ENCODE measurements at regions not wholly inside any gene's neighbourhood (a gene's known extent, or its start where the extent isn't known, plus 50 kb on each side); places are given as distances from the start of the nearest gene placed in this dataset.
A peak's percentile ranks its signal among the peaks of the same experiment; 100 is the strongest.

DNA sequence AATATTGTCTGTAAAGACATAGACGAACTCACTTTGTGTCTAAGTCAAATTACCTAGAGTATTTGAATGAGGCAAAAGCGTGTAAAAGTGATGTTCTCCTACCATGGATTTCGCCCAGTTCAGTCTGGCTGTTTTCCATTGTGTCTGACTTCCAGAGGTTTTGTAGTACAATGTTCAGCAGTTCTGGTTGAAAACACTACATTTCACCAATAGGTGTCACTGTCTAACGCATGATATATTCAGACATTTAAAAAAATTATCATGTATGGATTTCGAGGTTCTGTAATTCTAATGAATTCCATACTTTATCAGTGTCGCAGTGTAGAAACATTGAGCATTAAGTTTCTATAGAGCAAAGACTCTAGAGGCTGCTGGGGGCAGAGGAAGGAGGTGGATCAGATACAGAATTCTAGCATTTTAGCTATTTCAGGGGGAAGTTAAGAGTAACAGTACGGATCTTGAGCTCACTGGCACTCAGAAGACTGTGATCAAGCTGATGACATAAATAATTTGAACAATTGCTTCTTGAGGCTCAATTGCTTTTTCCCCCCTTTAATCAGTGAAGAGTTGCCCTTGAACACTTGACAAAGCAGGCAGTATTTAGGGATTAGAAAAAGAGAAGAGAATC, 196.9 kb upstream of the RHOBTB1 start:
- peak; percentile 82 for DNase-seq (ENCODE audit: low spot score)

DNA sequence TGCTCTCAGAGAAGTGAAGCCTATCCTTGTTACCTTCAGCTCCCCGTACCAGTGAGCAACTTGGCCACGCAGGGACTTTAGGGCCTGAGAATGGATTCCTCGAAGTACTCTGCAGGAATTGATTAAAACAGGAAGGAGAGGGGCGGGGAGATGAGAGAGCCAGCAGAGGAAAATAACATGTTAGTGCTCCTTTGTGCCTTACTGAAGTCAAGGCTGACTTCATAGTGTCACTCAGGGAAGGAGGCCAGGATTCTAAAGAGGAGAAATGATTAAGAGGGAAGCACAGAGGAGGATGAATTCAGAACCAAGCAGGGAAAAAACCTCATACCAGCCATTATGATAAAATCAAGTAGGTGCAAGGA, 195.6 kb upstream of the RHOBTB1 start:
- DNase-seq (ENCODE audit: low spot score) = peak; percentile 12

DNA sequence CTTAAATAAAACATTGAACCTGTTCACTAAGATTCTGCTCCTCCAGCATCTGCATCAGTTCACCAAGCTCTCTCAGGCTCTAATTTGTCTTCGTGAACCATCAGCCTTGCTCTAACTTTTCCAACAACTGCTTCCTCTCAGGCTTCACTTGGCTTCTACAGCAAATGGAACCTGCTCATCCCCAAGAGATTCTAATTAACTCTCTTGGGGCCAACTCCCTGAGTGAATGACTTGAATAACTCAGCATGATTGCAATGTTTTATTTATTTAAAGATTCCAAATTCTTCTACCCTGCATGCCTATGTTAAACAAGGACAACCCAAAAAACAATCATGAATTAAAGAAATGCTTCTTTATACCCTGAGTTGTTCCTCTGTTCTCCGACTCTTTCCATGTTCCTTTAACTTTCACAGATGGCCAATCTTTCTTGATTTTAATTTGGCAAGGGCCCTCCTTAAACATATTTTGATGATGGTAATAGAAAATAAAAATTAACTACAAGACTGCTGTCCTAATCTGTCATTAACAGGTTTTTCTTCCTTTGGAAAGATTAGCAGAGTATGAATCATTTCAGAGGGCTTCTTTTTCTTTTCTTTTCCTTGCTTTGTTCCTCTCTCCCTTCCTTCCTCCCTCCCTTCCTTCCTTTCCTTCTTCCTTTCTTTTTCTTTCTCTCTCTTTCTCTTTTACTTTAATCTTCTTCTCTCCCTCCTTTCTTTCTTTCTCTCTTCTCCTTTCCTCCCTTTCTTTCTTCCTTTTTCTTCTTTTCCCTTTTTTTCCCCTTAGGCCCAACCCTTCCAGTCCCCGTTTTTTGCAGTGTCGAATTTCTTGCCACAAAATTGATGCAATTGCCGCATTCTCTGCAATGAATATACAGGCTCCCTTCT, 195.0 kb upstream of the RHOBTB1 start:
- no peak for DNase-seq (ENCODE audit: low spot score)

DNA sequence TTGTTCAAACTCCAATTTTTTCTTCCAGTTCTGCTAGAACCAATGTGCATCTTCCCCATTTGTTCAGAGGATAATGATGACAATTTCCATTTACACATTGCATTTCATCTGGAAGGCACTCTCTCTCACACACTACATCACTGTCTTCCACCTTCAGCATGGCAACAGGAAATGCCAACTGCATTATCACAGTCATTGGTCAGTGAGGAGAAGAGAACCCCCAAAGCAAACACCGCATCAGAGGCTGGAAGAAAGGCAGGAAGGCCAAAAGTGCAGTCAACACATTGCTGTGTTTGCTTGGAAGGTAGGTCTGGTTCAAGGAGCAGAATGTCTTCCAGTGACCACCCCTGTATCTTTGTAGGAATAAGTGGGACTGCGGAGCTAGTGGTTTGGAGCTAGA, 192.2 kb upstream of the RHOBTB1 start:
- no peak for DNase-seq (ENCODE audit: low spot score)

GRCh38 chr10:61135276-61135721, 191.3 kb upstream of the RHOBTB1 start:
- DNase-seq (ENCODE audit: low spot score) = no peak

DNA sequence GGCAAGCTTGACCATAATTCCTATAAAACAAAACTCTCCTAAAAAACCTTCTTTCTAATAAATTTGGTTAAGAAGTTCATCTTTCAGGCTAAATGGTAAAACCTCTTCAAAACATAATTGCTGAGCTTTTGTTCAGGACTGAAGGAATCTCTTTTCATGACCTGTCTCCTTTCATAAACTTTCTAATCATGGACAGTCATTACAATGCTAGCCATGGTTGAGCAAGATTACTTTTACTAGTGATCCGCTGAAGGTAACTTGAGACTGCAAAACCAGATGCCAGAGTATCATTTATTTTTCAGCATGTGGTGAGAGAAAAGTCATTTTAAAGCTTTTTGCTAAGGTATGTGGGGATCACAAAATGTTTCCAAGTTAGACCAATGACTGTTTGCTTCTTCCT, 186.4 kb upstream of the RHOBTB1 start:
- DNase-seq (ENCODE audit: low spot score) = no peak

DNA sequence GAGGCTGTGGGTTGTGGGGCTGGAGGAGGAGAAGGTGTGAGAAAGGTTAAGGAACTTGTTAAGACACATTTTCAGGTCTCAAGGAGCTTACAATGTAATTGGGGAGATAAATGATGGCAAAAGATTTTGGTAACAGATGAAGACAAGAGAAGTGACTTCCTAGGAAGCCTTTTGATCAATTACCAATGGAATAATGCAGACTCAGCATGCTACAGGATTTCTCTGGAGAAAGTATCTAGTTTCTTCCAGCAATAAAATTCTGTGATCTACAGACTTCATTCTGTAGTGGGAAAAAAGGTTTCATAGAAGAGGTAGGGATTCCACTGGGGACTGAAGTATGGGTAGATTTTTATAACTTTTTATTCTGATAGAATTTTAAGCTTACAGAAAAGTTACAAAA, 184.2 kb upstream of the RHOBTB1 start:
- DNase-seq (ENCODE audit: low spot score) = no peak

GRCh38 chr10:61125560-61126170, 181.7 kb upstream of the RHOBTB1 start:
- DNase-seq (ENCODE audit: low spot score) = no peak

DNA sequence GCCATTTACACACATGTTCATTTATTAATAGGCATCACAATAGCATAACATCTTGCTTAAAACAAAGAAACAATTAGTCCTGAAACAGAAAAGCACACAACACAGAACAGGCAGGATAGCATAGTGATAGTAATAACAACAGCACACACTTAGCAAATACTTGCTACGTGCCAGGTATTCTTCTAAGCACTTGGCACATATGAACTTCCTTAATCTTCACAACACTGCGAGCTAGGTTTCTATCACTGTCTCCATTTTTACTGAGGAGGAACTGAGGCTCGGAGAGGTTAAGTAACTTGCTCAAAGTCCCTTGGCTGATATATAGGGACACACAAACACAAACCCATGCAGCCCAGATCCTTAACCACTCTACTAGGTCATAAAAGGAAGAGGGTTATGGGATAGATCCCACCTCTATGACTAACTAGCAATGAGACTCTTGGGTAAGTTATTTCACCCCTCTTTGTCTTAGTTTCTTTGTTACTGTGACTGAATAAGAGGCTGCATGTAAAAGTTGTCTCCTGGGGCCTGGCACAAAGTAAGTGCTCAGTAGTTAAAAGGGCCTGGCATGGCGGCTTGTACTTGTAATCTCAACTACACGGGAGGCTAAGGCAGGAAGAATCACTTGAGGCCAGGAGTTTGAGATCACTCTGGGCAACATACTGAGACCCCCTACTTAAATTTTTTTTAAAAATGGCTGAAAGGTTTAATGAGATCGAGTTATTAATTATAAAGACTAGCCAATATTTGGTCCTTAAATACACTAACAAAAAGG, 181.0 kb upstream of the RHOBTB1 start:
- no peak for DNase-seq (ENCODE audit: low spot score)

DNA sequence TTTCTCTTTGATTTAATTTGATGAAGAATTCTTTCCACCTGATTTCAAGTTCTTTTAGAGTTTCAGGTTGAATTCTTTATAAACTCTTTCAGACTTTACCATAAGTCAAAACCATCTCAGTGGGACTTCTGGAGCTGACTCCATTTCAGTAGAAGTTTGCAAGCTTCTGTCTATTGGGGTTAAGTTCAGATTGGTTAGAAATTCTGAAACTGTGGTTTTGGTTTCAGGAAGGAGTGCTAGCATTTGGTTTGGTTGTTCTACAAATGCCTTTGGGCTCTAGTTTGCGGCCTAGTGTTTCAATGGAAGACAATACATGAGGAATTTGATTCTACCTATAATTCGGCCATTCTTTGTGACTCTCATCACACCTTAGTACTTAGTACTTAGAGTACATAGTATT, 176.8 kb upstream of the RHOBTB1 start:
- no peak for DNase-seq (ENCODE audit: low spot score)

- DNase-seq (ENCODE audit: low spot score) = no peak
Measured at GRCh38 chr10:61119573-61119972, 175.6 kb upstream of the RHOBTB1 start.

GRCh38 chr10:61115897-61116296, 171.9 kb upstream of the RHOBTB1 start:
- DNase-seq (ENCODE audit: low spot score) = no peak

DNA sequence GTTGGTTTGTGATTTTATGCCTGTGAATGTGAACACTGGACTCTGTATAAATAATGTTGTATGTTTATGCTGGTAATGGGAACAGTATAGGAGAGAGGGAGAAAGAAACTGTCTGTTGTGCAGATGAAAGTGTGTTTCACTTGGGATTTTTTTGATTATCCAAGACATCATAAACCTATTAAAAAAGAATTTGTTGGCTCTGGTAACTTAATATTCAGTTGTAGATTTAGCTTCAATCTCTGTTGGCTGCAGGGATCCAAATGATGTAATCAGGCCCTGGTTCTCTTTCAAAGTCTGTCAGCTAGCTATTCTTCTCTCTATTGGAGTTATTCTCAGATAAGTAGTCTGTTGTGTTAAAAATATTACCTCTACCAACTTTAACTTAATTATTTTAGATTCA, 168.8 kb upstream of the RHOBTB1 start:
- DNase-seq (ENCODE audit: low spot score) = no peak

GRCh38 chr10:61110936-61111335, 167.0 kb upstream of the RHOBTB1 start:
- no peak for DNase-seq (ENCODE audit: low spot score)

GRCh38 chr10:61110188-61110844, 166.3 kb upstream of the RHOBTB1 start:
- no peak for DNase-seq (ENCODE audit: low spot score)

DNA sequence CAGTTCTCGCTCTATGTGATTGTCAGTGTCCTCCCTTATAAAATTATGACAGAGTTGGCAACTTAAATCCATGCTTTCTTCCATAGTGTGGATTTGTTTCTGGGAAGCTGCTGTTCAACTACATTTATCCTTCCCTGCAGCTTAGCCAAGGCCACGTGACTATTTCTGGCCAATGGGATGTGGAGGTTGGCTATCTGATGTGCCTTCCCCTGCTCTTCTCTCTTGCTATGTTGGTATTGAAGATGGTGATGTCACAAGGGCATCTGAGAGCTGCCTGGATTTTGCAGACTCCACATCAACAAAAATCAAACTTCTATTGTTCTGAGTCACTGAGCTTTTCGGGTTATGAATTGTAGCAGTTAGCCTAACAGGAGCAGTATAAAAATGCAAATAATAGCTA, 164.9 kb upstream of the RHOBTB1 start:
- DNase-seq (ENCODE audit: low spot score) = no peak

DNA sequence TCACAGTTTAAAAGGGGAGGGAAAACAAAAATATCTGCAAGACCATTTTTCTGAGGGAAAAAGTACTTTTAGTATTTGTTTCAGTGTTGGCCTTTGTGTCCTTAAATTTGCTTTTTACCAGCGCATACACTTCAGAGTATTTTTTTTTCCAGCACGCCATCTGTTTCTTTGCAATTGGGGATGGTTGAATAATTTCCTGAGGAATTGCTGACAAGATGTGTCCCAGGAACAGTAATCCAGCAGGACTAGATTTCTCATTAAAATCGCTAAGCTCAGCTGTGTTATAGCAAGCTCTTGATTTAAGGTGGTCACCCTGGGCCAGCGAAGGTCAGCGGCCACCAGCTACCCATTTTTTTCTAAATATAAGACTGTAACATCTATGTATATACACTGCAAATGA, 156.9 kb upstream of the RHOBTB1 start:
- DNase-seq (ENCODE audit: low spot score) = no peak

DNA sequence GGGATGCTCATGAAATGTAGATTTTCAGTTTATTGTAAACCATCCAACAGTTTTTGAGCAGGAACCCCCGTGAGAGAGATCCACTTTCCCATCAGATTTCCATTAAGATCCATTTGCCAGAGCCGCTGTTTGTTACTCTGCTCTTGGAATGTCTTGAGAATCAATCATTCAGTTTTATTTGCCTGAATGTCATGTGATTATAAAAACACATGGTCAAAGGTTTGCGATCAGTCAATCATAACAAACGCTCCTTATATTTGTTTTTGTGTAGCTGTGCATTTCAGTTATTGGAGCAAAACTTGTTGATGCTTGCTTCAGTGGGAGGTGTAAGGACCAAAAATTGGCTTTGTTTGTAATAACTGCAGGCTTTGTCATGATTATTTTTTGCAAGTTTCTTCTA, 155.8 kb upstream of the RHOBTB1 start:
- DNase-seq (ENCODE audit: low spot score) = no peak

- no peak for DNase-seq (ENCODE audit: low spot score)
Measured at GRCh38 chr10:61098966-61099365, 155.0 kb upstream of the RHOBTB1 start.

GRCh38 chr10:61097026-61097425, 153.0 kb upstream of the RHOBTB1 start:
- DNase-seq (ENCODE audit: low spot score) = no peak

DNA sequence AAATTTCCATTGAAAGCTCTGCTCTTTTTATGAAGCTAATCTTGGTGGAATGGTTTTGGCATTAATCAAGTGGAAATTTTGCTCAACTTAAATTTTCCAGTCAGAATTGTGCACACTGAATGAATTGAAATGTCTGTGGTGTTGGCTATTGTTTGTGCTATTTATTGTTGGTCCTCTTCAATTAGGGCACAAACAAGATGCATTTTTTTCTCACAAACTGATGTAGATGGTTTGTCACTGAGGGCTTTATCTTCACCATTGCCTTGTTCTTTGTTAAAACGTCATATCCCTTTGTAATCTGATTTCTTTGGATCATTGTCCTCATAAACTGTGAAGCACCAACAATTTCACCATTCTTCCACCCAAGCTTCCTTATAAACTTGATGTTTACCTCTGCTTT, 152.1 kb upstream of the RHOBTB1 start:
- peak; percentile 84 for DNase-seq (ENCODE audit: low spot score)

GRCh38 chr10:61091531-61091930, 147.5 kb upstream of the RHOBTB1 start:
- DNase-seq (ENCODE audit: low spot score) = no peak

Measured in putamen (tissue), 1 donor.